Adrenal gland (tissue), 9 donors: ENCODE measurements at regions not wholly inside any gene's neighbourhood (a gene's known extent, or its start where the extent isn't known, plus 50 kb on each side); places are given as distances from the start of the nearest gene placed in this dataset.

Experiments used
- DNase-seq, 7 donors: peaks; one replicate each; pipeline ENCODE4 v3.0.0-alpha.2; 2019 to 2020
- H3K27ac ChIP-seq, 5 donors: fragments of 200-600 bp; sonication (generic) in 4 of 5; 1 replicate in 3 of 5; 2 replicates in 2 of 5; pipeline versions ENCODE4 v1.5.1 to v1.8.0; 2016 to 2020; ENCODE audit warnings: mild to moderate bottlenecking in 1 of 5
- H3K27me3 ChIP-seq: fragments of 200-600 bp; 2 replicates; pipeline ENCODE4 v1.8.0; 2021
- H3K36me3 ChIP-seq, 2 donors: fragments of 200-600 bp; replicated peaks in 1 of 2; 1 replicate in 1 of 2; 2 replicates in 1 of 2; pipeline versions ENCODE4 v1.5.1 to v1.8.0; 2018 to 2022
- H3K4me1 ChIP-seq, 2 donors: fragments of 200-600 bp; replicated peaks in 1 of 2; 1 replicate in 1 of 2; 2 replicates in 1 of 2; pipeline versions ENCODE4 v1.5.1 to v1.8.0; 2018 to 2021
- H3K4me3 ChIP-seq, 4 donors: fragments of 200-600 bp; sonication (generic) in 3 of 4; one replicate each; pipeline ENCODE4 v1.5.1; 2016 to 2018
- H3K9me3 ChIP-seq, 3 donors: fragments of 200-600 bp; sonication (generic) in 1 of 3; replicated peaks in 1 of 3; 1 replicate in 2 of 3; 2 replicates in 1 of 3; pipeline versions ENCODE4 v1.5.1 to v1.8.0; 2016 to 2021
- POLR2A ChIP-seq, 2 donors: fragments of 450-650 bp; IDR thresholded peaks; one replicate each; pipeline ENCODE4 v1.6.1; 2017; ENCODE audit warnings: antibody characterized with exemption in 2 of 2, mild to moderate bottlenecking in 2 of 2, moderate library complexity in 1 of 2
- WGBS, 4 donors: extraction: QIAGEN DNeasy Blood & Tissue Kit in 2 of 4; methylation state at CpG; one replicate each; pipeline versions ENCODE4 v1.1.5 to v1.1.7; 2013 to 2017; 5-methylcytosine and 5-hydroxymethylcytosine counted together
- intact Hi-C, 2 donors: fragments of 100-400 bp; cut with DNase I; formaldehyde crosslinking; loops; one replicate each; pipeline versions ENCODE4 v1.14.1 to v1.15.0; 2022 to 2023
- TF ChIP-seq, protein P1 (sequence below), 6 experiments: fragments of 450-650 bp in 4 of 6; fragments of 200-600 bp in 2 of 6; sonication (generic) in 1 of 6; IDR thresholded peaks; 1 replicate in 5 of 6; 2 replicates in 1 of 6; pipeline versions ENCODE4 v1.5.1 to v1.8.0; 2016 to 2021; ENCODE audit warnings: antibody characterized with exemption in 6 of 6, mild to moderate bottlenecking in 2 of 6, moderate library complexity in 1 of 6
- donor health status: healthy with polysubstance abuse.
- donor health status: Bipolar disorder and iron deficiency.
- donor health status: DM: yes; HTN: yes; CAD: no.
- donor health status: DM: no; HTN: no; CAD: no.
- donor health status: DM: no; HTN: no; CAD: no.

GRCh38 chr10:53700278-53700677 lies 927.7 kb upstream of the MBL2 start:
- Histone ChIP-seq H3K4me1 (no peaks in the 10 kb centered on the region), H3K9me3 (no peaks in the 10 kb centered on the region), H3K27me3 (no peaks in the 10 kb centered on the region), H3K27ac (no peak overlapping the region), H3K36me3 (no peaks in the 10 kb centered on the region), H3K4me3 (no peak overlapping the region)
- TF ChIP-seq POLR2A (IDR thresholded peaks at IDR 0.05) = no peak
- TF ChIP-seq, protein P1, sequence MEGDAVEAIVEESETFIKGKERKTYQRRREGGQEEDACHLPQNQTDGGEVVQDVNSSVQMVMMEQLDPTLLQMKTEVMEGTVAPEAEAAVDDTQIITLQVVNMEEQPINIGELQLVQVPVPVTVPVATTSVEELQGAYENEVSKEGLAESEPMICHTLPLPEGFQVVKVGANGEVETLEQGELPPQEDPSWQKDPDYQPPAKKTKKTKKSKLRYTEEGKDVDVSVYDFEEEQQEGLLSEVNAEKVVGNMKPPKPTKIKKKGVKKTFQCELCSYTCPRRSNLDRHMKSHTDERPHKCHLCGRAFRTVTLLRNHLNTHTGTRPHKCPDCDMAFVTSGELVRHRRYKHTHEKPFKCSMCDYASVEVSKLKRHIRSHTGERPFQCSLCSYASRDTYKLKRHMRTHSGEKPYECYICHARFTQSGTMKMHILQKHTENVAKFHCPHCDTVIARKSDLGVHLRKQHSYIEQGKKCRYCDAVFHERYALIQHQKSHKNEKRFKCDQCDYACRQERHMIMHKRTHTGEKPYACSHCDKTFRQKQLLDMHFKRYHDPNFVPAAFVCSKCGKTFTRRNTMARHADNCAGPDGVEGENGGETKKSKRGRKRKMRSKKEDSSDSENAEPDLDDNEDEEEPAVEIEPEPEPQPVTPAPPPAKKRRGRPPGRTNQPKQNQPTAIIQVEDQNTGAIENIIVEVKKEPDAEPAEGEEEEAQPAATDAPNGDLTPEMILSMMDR (IDR thresholded peaks at IDR 0.05) = no peak
- intact Hi-C loops = no loop called here
- DNase-seq = no peak
- WGBS, 4 donors = 80 to 86% (median 83%) methylated on average over 6 of the region's 6 CpGs

GRCh38 chr10:53699684-53700083 lies 927.1 kb upstream of the MBL2 start:
- WGBS, 4 donors = 80 to 92% (median 84%) methylated on average over 3 of the region's 3 CpGs
- DNase-seq = no peak
- Histone ChIP-seq H3K4me1 (no peaks in the 10 kb centered on the region), H3K4me3 (no peak overlapping the region), H3K27ac (no peak overlapping the region), H3K9me3 (no peaks in the 10 kb centered on the region), H3K36me3 (no peaks in the 10 kb centered on the region), H3K27me3 (no peaks in the 10 kb centered on the region)
- TF ChIP-seq, protein P1 (IDR thresholded peaks at IDR 0.05) = no peak
- no peak for TF ChIP-seq POLR2A (IDR thresholded peaks at IDR 0.05)
- intact Hi-C loops = no loop called here

GRCh38 chr10:53699231-53699630 lies 926.6 kb upstream of the MBL2 start:
- TF ChIP-seq POLR2A (IDR thresholded peaks at IDR 0.05) = no peak
- TF ChIP-seq, protein P1 (IDR thresholded peaks at IDR 0.05) = no peak
- WGBS, 4 donors = 74 to 79% (median 78%) methylated on average over 5 of the region's 5 CpGs
- Histone ChIP-seq H3K27me3 (no peaks in the 10 kb centered on the region), H3K4me3 (no peak overlapping the region), H3K9me3 (no peaks in the 10 kb centered on the region), H3K4me1 (no peaks in the 10 kb centered on the region), H3K27ac (no peak overlapping the region), H3K36me3 (no peaks in the 10 kb centered on the region)
- intact Hi-C loops = no loop called here
- DNase-seq = no peak

GRCh38 chr10:53697038-53697437 lies 924.5 kb upstream of the MBL2 start:
- 36 to 42% (median 37%) methylated on average over 2 of the region's 2 CpGs for WGBS, 4 donors
- Histone ChIP-seq H3K4me3 (no peak overlapping the region), H3K9me3 (no peaks in the 10 kb centered on the region), H3K36me3 (no peaks in the 10 kb centered on the region), H3K27me3 (no peaks in the 10 kb centered on the region), H3K27ac (no peak overlapping the region), H3K4me1 (no peaks in the 10 kb centered on the region)
- no peak for DNase-seq
- TF ChIP-seq POLR2A (IDR thresholded peaks at IDR 0.05) = no peak
- TF ChIP-seq, protein P1 (IDR thresholded peaks at IDR 0.05) = no peak
- intact Hi-C loops = no loop called here
